Hindlimb muscle (tissue), 1 donor: ENCODE measurements at regions not wholly inside any gene's neighbourhood (a gene's known extent, or its start where the extent isn't known, plus 50 kb on each side); places are given as distances from the start of the nearest gene placed in this dataset.

Source experiments
- DNase-seq: peaks from one replicate; pipeline ENCODE4 v3.0.0-alpha.2; 2013

DNA sequence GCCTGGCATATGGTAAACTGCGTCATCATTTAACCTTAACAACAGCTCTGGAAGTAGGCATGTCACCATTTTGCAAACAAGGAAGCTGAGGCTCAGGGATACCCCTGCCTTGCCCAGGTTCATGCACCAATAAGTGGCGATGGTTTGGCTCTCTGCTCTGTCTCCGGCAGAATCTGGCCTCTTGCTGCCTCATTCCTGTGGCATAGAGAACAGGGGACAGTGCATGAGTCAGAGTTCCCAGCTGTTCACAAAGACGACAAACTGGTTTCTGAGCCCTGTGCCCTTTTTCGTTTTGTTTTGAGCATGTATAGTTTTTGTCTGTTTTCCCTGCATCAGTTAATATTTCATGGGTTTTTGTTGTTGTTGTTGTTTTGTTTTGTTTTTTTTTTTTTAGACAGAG lies 236.8 kb downstream of the OPA1 start:
- DNase-seq: no peak

DNA sequence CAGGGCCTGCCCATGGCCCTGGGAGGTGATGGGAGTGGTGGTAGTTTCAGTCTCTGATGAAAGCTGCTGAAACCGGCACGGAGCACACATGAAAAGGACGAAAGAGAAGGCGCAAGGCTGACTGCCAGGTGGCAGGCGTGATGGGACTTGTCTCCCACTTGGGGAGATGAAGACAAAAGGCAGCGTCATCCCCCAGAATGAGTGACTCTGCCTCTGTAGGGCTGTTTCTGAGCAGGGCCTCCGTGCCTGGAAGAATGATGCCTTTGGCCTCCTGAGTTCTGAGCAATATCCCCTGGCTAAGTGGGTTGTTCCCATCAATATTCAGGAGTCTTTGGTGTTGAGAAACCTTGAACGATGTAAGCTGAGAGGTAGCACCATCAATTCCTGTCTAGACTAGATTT lies 237.8 kb downstream of the OPA1 start:
- no peak for DNase-seq

DNA sequence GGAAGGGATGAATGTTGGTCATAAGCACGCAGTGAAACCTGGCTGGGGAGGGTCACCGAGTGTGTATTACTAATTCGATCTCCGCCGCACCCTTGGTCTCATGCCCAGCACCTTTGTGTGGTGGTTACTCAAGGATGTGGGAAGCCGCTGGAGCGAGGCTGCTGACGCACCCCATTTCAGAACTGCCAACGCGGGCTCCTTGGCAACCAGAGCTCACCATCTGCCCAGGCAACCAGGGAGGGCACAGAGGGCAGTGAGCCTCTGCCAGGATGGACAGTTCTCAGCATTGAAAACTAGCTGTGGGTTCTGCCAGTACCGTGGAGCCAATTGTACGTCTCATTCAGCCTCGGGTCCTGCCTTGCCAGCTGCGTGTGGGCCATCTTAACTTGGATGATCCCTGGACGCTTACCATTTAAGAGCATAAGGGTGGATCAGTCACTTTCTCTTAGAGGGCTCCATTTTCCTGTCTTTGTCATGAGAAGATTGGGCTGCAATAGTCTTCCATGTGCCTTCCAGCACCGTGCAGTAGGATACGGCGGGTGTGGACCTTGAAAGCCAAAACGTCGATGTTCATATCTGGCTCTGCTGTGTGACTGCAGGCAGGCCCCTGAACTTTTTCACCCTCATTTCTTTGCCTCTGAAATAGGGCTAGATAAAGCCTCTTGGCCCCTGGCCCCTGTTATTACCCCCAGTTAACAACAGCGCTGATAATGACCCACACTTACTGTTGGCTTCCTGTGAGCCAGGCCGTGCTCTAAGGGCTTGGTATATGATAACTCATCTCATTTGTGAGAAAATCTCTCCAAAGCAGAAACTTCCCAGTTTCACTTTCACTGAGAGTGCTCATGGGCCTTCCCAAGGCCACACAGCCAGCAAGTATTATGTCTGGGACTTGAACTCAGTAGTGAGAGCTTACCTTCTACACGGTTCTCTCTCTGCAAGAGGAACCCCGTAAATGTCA lies 238.8 kb downstream of the OPA1 start:
- no peak for DNase-seq

DNA sequence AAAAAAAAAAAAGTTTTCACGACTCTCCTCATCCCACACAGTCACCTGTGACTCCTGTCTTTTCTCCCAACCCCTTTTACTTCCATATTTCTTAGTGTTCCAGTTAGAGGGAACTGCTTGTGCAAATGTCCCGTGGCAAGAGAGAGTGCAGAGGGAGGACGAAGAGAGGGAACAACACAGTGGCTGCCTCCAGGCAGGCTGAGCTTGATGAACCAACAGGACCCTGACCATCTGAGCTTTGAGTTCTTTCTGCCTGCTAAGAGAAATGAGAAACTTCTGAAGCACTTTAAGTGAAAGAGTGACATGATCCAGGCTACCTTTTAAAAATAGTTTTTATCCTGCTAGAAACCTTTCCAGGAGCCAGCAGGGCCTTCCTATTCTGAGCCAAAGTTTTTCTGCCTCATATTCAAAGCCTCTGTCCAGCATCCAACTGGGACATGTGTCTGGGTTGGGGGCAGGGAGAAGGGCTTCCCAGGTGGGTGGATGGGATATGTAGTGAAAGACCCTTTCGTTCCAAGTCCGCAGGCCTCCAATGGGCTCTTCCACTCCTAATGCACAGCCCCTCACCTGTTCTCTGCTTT lies 239.9 kb downstream of the OPA1 start:
- DNase-seq: no peak

DNA sequence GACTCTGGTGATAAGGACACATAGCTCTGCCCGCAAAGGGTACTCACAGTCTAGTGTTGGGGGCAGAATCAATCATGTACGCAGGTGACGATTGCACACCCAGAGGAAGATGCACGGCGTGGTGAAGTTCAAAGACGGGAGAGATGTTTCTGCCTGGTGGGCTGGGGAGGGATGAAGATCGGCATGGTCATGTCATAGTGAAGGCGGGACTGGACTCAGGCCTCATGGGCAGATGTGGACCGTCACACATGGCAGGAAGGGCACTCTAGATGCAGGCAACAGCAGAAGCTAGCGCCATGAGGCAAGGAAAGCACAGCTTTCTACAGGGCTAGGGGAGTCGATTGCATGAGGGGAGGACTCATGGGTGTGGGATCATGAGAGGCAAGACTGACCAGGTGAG lies 240.6 kb downstream of the OPA1 start:
- DNase-seq: no peak

DNA sequence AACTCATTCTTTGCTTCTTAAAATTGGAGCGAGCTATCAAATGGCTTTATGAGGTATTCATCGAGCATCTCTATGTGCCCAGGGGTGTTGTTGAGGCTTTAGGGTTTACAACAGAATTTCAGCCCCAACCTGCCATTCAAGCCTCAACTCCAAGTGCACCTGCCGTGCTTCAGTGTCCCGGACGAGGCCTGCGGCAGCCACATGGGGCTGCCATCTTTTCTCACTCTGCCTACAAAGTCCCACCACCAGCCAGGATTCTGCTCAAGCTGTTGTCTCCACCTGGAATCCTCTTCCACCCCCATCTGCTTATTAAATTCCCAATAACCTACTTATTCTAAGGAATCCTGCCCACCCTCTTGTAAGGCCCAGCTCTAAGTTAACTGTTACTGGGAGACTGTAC lies 242.4 kb downstream of the OPA1 start:
- no peak for DNase-seq

DNA sequence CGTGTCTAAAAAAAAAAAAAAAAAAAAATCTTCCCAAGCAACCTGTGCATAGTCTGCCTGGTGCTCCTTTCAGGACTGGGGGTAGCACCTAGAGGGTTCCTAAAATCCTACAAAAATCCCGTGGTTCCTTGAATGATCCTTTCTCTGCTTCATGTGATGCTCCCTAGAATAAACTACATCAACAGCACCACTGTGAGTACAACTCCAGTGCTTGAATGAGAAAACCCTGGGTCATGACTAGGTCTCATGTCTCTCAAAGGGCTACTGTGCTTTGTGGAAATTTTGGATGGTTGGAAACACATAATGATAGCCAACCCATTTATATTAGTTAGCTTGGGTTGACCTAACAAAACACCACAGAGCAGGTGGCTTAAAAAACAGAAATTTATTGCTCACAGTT lies 243.5 kb downstream of the OPA1 start:
- no peak for DNase-seq

DNA sequence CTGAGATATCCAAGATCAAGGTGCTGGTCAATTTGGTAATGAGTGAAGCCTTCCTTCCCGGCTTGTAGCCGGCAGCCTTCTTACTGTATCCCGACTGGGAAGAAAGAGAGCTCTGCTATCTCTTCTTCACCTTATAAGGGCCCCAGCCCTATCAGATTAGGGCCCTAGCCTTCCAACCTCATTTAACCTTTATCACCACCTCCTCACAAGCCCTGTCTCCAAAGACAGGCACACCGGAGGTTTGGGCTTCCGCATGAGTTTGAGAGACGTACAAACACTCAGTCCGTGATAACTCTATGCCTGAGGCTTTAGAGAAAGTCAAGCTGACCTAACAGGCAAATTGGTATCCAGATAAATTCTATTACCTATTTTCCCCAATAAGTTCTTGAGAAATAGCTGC lies 243.9 kb downstream of the OPA1 start:
- no peak for DNase-seq

DNA sequence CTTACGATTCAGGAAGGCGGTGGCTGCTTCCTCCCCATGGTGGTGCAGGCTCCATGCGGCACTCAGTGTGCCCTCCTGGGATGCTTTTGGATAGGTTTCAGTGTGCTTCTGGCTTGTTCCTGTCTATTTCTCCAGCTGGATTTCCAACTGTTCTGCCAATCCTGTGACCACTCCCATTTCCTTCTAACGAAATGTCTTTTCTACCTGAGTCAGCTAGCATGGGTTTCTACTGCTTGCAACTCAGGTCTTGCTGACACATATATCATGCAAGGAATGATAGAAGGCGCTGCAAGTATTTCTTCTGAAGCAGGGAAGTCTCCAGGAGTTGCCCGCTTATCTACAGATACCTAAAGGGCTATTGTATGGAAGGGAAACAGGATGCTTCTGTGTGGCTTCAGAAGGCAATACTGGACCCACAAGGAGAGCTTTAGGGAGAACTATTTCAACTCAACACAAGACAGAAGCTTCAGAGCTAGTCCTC lies 244.4 kb downstream of the OPA1 start:
- no peak for DNase-seq

DNA sequence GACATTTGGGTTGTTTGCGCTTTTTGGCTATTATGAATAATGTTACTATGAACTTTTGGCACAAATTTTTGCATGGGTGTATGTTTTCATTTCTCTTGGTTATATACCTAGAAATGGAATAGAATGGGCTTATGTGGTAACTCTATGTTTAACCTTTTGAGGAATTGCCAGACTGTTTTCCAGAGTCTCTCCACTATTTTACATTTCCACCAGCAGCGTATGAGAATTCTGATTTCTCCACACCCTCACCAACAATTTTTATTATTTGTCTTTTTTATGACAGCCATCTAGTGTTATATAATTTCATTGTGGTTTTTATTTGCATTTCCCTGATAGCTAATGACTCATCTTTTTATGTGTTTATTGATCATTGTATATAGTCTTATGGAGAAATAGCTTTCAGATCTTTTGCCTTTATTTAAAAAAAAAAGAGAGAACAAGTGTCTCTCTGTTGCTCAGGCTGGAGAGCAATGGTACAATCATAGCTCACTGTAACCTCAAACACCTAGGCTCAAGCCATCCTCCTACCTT lies 247.2 kb downstream of the OPA1 start:
- no peak for DNase-seq

DNA sequence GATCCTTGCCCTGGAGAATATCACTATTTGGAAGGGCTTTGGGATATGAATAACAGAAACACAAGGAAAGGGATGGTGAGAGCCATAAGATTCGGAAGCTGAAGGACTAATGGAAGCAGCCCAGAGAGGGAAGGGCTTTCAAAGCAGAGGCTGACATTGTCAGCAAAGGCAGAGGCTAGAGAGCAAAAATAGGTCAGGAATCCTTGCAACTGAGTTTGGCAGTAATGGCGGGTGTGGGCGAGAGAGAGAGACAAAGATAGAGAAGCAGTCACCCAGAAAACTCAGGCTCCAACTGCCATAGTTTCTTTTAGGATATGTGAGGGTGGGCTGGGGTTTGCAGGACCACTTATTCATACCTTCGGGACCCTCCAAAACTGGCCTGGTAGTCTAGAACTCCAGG lies 248.6 kb downstream of the OPA1 start:
- no peak for DNase-seq

DNA sequence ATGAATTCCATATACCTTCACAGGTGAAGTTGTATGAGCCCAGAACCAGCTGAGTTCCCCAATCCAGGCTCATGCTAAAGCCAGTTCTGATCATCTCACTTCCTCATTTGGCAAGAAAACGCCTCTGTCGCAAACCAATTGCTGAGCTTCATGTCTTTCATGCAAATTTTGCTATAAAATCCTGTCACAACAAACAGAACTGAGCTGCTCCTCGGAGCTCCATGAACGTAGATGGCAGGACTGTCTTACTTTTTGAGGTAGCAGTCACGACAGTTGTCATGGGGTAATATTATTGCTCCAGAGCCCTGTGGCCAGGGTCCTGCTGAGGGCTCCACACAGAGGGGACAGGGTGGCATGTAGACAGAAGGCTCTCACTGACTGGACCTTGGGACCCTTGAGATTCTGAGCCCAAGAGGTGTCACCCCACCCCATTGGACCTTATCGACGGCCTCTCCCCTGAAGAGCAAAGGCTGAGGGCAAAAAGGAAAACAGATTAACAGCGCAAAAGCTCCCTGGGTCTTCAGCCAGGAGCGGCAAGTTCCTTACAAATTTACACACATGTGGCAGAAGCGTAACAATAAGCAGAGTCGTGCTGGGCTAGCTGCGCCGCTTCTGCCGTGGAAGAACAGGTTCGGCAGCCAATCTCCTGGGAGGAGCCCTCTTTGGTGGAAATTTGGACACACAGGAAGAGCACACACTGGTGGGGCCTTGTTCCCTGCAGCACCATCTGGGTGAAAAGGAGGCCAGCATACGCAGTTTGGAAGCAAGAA lies 249.2 kb downstream of the OPA1 start:
- no peak for DNase-seq

DNA sequence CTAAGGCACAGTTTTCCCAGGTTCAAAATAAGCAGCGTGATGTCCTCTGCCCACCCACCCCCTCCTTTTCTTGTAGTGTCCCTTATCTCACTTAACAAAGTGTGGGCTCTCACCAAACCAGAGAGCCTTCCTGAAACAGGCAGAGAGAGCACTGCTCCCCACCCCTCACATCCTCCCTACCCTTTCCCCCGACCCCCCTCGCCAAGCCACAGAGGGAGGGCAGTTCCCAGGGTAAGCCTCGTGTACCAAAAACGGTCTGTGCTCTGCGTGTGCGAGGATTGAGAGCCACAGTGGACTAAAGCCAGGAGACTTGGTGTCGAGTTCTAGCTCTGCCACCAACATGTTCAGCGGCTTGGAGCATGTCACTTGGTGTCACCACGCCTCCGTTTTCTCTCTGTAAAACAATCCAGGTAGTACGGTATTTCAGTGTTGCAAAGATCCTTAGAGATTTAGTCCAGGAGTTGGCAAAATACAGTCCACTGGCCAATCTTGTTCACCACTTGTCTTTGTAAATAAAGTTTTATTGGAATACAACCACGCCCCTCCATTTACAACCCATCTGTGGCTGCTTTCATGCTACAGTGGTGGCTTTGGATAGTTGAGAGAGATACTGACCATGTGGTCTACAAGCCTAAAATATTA lies 249.9 kb downstream of the OPA1 start:
- DNase-seq: no peak

DNA sequence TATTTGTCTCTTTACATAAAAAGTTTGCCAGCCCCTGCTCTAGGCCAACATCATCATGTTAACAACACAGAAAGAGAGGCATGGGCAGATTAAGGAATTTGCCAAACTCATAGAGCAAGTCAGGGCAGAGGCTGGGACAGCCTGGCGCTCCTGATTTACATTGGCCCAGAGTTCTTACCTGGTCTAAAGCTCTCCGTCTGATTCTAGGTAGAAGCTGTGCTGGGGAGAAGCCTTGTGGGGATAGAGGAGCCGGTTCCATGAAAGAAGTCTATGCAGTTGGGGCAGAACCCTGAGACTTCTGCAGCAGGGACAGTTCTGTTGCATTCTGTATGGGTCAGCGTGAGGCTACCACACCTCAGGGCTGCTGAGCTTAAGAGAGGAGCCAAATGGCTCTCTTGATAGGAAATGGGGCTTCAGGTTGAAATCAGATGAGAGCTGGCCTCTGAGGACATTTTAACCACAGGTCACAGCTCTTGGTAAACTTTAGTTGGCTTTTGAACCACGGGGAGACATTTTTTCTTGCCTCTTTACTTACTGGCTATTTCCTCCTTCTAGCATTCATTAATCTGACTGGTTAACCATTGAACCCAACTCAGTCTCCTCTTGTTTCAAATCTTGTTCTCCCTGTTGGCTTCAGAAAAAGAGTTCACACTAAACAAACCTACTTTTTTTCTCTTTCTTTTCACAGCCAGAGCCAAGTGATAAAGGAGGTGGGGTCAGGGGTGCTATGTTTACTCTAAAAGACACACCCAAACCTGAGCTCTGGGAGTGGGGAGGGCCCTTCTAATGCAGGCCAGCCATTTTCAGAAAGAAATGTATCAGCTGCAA lies 250.7 kb downstream of the OPA1 start:
- no peak for DNase-seq

DNA sequence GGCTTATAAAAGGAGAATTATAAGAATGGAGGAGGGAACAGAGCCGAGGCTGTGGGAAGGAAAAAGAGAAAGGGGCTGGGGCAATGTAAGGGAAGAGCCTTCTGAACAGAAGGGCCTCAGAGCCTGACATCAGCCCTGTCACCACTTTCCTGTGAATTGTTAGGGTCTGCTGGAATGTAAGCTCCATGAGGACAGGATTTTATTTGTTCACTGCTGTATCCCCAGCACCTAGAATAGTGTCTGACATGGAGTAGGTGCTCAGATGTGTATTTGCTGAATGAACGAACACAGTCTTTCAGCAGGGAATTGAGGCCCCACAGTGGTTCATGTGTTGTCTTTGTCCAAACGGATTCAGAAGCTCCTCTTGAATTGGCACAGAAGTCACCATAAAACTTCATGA lies 251.5 kb downstream of the OPA1 start:
- DNase-seq: no peak

DNA sequence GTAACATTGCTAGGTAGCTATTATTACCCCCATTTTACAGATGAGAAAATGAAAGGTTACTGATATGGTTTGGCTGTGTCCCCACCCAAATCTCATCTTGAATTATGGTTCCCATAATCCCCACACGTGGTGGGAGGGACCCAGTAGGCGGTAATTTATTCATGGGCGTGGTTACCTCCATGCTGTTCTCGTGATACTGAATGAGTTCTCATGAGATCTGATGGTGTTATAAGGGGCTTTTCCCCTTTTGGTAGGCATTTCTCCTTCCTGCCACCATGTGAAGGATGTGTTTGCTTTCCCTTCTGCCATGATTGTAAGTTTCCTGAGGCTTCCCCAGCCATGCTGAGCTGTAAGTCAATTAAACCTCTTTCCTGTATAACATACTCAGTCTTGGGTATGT lies 252.1 kb downstream of the OPA1 start:
- DNase-seq: no peak

DNA sequence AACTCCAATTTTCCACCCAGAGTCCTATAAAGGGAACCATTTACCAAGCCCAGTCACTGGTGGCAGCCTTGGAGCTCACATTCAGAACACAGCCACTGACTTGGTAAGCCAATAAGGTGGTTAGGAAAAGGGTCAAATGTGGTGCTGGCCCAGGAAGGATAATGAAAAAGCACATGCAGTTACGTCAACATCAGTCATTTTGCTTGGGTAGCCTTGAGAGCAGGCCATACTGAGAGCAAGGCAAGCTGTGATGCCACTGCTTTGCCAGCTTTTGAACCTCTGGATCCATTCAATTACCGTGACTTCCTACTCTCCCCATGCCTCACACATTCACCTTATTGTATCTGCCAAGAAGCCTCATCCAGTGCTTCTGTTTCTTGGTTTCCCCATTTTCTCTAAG lies 253.6 kb downstream of the OPA1 start:
- DNase-seq: no peak

DNA sequence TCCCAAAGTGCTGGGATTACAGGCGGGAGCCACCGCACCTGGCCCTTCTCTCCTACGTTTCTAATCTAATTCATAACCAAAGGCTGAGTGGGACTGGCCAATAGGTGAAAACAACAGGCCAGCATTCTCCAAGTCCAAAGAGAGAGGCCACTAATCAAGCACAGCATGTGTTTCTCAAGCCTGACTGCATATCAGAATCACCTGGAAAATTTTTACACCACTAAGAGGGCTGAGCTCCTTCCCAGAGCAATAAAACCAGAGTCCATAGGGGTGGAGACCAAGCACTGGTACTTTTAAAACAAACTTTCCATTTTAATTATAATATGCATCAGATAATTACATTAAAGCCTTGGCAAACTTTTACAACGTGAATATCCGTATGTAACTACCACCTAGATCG lies 254.4 kb downstream of the OPA1 start:
- no peak for DNase-seq

DNA sequence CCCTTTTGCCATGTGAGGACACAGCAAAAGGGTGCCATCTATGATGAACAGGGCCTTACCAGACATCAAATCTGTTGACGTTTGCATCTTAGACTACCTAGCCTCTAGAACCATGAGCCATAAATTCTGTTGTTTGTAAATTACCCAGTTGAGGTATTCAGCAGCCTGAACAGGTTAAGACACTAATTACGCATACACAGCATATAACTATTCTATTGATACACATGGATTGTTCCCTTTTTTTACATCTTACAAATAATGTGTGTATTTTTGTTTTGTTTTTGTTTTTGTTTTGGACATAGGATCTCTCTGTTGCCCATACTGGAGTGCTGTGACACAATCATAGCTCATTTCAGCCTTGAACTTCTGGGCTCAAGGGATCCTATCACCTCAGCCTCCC lies 255.5 kb downstream of the OPA1 start:
- no peak for DNase-seq

DNA sequence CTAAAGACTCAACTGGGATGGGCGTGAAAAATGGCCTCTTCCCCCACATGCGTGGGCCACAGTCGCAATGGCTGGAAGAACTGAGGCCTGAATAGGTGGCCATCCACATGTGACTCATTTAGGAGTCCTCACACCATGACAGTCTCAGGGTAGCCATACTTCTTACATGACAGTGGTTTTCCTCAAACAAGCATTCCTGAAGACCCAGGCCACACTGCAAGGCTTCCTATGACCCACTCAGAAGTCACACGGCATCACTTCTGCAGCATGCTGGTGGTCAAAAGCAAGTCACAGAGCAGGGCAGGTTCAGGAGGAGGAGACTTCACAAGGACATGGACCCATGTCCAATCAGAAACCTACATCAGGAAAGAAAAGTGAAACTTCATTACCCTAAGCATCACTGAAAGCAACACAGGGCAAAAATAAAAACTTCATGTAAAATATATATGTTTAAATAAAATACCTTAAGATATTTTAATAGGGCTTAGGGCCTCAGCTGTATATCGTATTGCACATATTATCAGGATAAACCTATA lies 257.1 kb downstream of the OPA1 start:
- no peak for DNase-seq

DNA sequence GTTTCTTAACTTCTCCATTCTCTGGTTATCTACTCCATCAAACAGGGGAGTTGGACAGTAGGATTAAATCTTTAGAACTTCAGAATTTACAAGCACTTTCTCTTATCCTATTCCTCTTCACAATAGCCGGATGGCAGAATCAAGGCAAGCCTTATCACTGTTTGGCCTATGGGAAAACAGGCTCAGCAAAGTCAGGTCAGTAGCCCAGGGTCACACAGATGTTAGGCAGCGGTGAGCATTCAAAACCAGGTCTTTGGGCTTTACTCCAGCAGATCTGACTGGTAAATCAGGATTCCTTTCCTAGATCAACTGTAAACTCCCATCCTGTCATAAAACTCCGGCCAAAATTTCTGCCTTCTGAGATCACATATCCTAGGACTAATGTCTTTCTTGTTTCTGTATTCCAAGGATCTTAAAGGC lies 258.4 kb downstream of the OPA1 start:
- no peak for DNase-seq
